Amygdala (tissue), 56 donors: ENCODE measurements at regions not wholly inside any gene's neighbourhood (a gene's known extent, or its start where the extent isn't known, plus 50 kb on each side); places are given as distances from the start of the nearest gene placed in this dataset.

Experiments used
- DNase-seq, 56 donors: peaks; one replicate each; lab custom pipeline; 2025; lab: John Stamatoyannopoulos, UW

DNA sequence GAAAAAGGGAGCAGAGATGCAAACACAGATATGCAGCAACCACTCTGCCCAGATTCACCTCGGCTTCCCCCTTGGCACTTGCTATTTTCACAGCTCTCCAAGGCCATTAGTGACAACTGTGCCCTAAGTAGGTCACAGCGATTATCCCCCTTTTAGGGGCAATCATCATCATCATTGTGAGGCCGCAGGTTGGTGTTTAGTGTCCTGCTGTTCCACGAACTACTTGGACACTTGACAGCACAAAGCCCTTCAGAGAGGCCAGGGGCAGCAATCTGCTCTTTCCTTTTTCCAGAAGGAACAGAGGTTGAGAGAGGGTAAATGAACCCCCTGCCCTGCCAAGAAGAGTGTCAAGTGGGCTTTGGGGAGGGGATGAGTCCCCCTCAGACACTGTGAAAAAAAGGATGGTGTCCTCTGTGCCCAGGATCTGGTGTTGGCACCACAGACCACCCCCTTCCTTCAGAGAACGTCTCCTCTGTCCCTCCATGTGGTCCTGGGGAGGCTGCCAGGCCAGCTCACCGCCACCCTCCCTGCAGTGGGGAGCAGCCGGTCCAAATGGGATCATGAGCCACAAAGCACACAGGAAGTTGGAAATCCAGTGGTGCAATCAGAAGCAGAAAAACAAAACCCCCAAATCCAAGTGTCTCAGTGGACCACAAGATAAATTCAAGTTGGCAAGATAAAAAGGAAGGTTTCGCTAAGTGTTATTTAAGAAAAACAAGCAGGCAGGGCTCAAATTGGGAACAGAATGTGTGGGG is 78.4 kb upstream of the MED9 start:
- DNase-seq: peak in 1 of 56 donors; percentile 23

GRCh38 chr17:17398943-17399926 is 77.6 kb upstream of the MED9 start:
- DNase-seq: no peak

DNA sequence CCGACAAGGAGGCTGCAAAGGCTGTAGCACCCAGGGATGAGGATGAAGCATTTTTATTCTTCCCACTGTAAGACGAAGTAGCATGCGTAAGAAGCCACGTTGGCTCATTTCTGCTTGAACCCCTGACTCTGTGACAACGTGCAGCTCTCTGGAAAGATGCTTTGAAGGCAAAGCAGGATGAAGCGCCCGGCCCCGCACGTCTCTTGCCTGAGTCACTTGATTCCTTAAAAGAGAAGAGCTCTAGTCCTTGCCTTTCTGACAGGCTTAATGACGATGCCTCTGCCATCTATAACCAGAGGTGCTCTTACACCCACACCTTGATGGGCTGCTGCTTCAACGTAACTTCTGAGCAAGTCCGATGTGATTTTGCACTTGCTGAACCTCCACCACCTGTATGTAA is 76.7 kb upstream of the MED9 start:
- DNase-seq: no peak

GRCh38 chr17:17400566-17401184 is 76.1 kb upstream of the MED9 start:
- no peak for DNase-seq

DNA sequence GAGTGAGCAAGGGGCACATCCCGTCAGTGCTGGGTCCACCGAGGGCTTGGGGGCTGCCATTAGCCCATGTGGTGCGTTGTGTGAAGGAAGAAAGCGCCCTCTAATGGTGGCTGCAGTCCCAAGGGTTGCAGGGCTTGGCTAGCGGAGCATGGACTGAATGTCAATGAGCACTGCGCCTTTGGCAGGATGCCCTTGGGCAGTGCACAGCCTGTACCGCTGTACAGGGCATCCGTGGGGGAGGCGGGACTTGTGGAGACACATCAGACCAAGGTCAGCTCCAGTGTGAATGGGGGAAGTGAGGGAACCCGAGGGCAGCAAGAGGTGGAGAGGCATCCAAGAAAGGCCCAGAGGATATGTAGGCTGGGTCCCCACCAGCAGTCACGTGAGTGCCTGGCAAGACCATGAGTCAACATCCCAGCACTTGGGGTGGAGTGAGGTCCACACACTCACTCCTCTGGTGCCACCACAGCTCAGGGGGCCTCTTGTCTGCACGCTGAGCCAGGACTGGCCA is 75.5 kb upstream of the MED9 start:
- peak in 10 of 56 donors; percentile 11 to 37 (median 26) for DNase-seq

- DNase-seq: no peak
These were observed 74.2 kb upstream of the MED9 start for GRCh38 chr17:17402558-17402957.

- DNase-seq: no peak
These were observed 73.7 kb upstream of the MED9 start for GRCh38 chr17:17403065-17403464.

GRCh38 chr17:17403899-17404576 is 72.8 kb upstream of the MED9 start:
- peak in 18 of 56 donors; percentile 16 to 60 (median 34) for DNase-seq

DNA sequence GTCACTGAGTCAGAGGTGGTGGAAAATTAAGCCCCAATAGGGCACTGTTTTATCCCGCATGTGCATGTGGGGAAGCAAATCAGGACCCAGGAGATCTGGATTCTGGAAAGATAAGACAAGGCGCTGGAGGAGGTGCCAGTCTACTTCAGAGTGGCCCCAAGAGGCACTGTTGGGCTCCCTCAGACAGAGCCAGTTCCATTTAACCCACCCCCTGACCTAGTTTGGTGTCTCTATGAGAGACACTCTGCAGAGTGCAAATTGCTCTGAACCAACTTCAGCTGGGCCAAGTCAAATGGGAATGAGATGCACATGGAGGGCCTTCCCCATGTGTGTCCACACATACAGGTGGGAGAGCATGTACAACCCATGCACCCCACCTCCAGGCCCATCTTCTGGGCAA is 71.1 kb upstream of the MED9 start:
- no peak for DNase-seq

GRCh38 chr17:17406225-17406624 is 70.6 kb upstream of the MED9 start:
- DNase-seq: no peak

DNA sequence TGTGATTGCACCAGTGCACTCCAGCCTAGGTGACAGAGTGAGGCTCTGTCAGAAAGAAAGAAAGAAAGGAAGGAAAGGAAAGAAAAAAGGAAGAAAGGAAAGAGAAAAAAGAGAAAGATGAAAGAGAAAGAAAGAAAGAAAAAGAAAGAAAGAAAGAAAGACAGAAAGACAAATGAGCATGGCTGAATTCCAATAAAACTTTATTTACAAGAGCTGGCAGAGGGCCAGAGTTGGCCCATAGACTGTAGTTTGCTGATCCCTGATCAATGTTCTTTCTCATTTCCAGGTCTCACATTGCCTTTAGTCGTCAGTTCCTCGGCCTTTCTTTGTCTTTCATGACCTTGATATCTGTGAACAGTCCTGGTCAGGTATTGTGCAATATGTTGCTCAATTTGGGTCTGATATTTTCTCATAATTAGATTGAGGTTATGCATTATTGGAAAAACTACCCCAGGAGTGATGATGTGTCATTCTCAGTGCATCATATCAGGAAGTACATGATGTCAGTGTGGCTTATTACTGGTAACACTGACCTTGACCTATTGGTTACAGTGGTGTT is 68.5 kb upstream of the MED9 start:
- DNase-seq: no peak

DNA sequence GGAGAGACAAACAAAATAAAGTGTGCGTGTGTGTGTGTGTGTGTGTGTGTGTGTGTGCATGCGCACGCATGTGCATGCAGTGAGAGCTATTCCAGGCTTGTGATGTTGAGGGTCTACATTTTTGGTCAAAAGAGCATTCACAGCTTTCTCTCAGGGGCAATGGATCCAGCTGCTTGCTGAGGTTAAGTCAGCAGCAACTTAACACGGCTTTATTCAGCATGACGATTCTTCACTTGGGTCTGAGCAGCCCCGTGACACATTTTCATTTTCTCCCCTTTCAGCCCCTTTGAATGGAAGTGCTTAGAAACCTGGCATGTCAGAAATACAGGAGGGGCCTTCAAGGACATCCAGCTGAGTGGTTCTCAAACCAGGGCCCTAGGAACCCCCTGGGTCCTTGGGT is 66.4 kb upstream of the MED9 start:
- no peak for DNase-seq

DNA sequence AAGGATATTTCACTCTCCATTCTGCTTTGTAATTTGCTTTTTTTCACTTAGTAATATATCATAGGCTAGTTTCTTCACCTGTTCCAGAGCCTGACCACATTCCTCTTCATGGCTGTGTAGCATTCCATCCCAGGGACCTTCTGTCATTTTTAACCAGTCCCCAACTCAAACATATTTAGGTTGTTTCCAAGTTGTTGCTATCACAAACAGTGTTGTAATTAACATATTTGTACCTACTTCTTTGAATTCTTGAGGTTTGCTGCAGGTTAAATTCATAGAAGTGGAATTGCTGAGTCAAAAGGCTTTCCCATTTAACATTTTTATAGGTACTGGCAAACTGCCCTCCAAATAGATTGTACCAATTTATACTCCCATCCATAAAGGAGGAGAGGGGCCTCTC is 65.1 kb upstream of the MED9 start:
- DNase-seq: no peak

- no peak for DNase-seq
These were observed 64.5 kb upstream of the MED9 start for GRCh38 chr17:17412326-17412725.

GRCh38 chr17:17413215-17413792 is 63.5 kb upstream of the MED9 start:
- DNase-seq: no peak

- no peak for DNase-seq
These were observed 63.0 kb upstream of the MED9 start for GRCh38 chr17:17413821-17414220.

DNA sequence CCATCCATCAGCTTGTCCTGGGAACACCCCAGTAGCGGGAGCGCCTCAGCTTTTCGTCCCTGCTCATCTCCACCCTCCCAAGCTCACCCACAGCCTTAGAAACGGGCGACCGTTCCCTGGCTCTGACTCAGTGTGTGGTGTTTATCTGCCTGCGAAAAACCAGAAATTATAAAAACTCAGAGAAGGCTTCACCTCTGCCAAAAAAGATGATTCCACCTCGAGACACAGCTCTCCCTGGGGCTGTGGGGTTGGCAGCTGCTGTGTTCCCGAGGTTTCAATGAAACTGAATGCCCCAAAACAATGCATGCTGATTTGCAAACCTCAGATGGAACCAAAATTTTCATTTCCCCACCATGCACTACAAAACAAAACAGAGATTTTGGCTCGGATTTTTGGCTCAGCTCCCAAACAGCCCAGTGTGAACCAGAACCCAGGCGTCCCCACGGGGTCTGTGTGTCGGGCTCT is 62.4 kb upstream of the MED9 start:
- DNase-seq: peak in 37 of 56 donors; percentile 8 to 73 (median 50)

DNA sequence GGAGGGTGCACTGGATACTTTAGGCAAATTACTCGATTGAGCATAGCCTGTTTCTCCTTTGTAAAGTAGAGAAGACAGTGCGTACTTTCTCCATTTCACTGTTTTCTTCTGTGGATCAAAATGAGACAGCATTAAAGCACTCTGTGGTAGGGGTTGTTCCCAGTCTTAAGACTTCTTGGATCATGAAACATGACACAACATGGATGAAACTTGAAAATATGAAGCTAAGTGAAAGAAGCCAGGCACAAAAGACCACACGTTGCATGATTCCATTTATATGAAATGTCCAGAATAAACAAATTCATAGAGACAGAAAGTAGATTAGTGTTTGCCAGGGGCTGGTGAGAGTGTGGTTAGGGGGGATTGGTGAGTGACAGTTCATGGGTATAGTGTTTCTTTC is 61.8 kb upstream of the MED9 start:
- no peak for DNase-seq

DNA sequence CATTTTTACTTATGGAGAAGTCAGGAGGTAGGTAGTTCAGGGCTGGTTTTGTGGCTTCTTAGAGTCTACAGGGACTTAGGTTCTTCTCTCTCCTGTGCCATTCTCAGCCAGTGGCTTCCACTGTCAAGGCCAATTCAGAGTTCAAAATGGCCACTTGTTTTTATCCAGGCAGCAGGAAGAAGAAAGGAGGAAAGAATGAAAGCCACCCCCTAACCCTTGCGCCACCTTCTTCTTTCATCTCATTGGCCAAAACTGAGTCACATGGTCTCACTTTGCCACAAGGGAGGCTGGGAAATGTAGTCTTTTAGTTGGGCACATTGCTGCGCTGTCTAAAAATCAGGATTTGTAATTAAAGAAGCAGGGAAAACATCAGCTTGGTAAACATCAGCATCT is 60.8 kb upstream of the MED9 start:
- peak in 10 of 56 donors; percentile 5 to 49 (median 28) for DNase-seq
